Adrenal gland (tissue), 9 donors: ENCODE measurements at regions not wholly inside any gene's neighbourhood (a gene's known extent, or its start where the extent isn't known, plus 50 kb on each side); places are given as distances from the start of the nearest gene placed in this dataset.

Source experiments
- DNase-seq, 7 donors: peaks; one replicate each; pipeline ENCODE4 v3.0.0-alpha.2; 2019 to 2020
- H3K27ac ChIP-seq, 5 donors: fragments of 200-600 bp; sonication (generic) in 4 of 5; 1 replicate in 3 of 5; 2 replicates in 2 of 5; pipeline versions ENCODE4 v1.5.1 to v1.8.0; 2016 to 2020; ENCODE audit warnings: mild to moderate bottlenecking in 1 of 5
- H3K27me3 ChIP-seq: fragments of 200-600 bp; 2 replicates; pipeline ENCODE4 v1.8.0; 2021
- H3K36me3 ChIP-seq, 2 donors: fragments of 200-600 bp; replicated peaks in 1 of 2; 1 replicate in 1 of 2; 2 replicates in 1 of 2; pipeline versions ENCODE4 v1.5.1 to v1.8.0; 2018 to 2022
- H3K4me1 ChIP-seq, 2 donors: fragments of 200-600 bp; replicated peaks in 1 of 2; 1 replicate in 1 of 2; 2 replicates in 1 of 2; pipeline versions ENCODE4 v1.5.1 to v1.8.0; 2018 to 2021
- H3K4me3 ChIP-seq, 4 donors: fragments of 200-600 bp; sonication (generic) in 3 of 4; one replicate each; pipeline ENCODE4 v1.5.1; 2016 to 2018
- H3K9me3 ChIP-seq, 3 donors: fragments of 200-600 bp; sonication (generic) in 1 of 3; replicated peaks in 1 of 3; 1 replicate in 2 of 3; 2 replicates in 1 of 3; pipeline versions ENCODE4 v1.5.1 to v1.8.0; 2016 to 2021
- CTCF ChIP-seq, 6 experiments: fragments of 450-650 bp in 4 of 6; fragments of 200-600 bp in 2 of 6; sonication (generic) in 1 of 6; IDR thresholded peaks; 1 replicate in 5 of 6; 2 replicates in 1 of 6; pipeline versions ENCODE4 v1.5.1 to v1.8.0; 2016 to 2021; ENCODE audit warnings: antibody characterized with exemption in 6 of 6, mild to moderate bottlenecking in 2 of 6, moderate library complexity in 1 of 6
- POLR2A ChIP-seq, 2 donors: fragments of 450-650 bp; IDR thresholded peaks; one replicate each; pipeline ENCODE4 v1.6.1; 2017; ENCODE audit warnings: antibody characterized with exemption in 2 of 2, mild to moderate bottlenecking in 2 of 2, moderate library complexity in 1 of 2
- WGBS, 4 donors: extraction: QIAGEN DNeasy Blood & Tissue Kit in 2 of 4; methylation state at CpG; one replicate each; pipeline versions ENCODE4 v1.1.5 to v1.1.7; 2013 to 2017; 5-methylcytosine and 5-hydroxymethylcytosine counted together
- intact Hi-C, 2 donors: fragments of 100-400 bp; cut with DNase I; formaldehyde crosslinking; loops; one replicate each; pipeline versions ENCODE4 v1.14.1 to v1.15.0; 2022 to 2023
- donor health status: healthy with polysubstance abuse.
- donor health status: Bipolar disorder and iron deficiency.
- donor health status: DM: yes; HTN: yes; CAD: no.
- donor health status: DM: no; HTN: no; CAD: no.
- donor health status: DM: no; HTN: no; CAD: no.

- H3K9me3 ChIP-seq = no peaks in the 10 kb centered on the region
- H3K36me3 ChIP-seq = no peaks in the 10 kb centered on the region
- no peak overlapping the region for H3K4me3 ChIP-seq
- no peaks in the 10 kb centered on the region for H3K27me3 ChIP-seq
- no peak overlapping the region for H3K27ac ChIP-seq
- WGBS, 4 donors = 83 to 90% (median 89%) methylated on average over 7 of the region's 7 CpGs
- no peaks in the 10 kb centered on the region for H3K4me1 ChIP-seq
- TF ChIP-seq POLR2A (IDR thresholded peaks at IDR 0.05) (no peak), CTCF (IDR thresholded peaks at IDR 0.05) (no peak)
- no peak for DNase-seq
- intact Hi-C loops = no loop called here
Measured at GRCh38 chr13:28555096-28555495, 60.2 kb upstream of the FLT1 start.

DNA sequence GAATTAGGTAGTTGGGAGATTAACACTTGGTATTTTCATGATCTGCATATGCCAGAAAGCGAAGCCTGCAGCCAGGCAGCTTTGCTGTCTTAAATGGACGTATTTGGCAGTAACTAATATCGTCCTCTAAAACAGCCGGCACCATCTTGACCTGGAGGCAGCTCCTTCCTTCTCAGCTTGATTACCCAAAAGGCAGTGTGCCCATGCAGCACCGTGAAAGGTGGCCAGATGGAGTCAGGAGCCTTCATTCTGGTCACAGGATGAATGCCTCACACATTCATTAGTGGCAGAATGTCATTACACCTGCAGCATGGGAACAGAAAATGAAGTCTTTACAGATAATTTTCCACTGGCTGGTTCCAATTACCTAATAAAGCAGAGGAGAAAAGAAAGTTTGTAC lies 59.0 kb upstream of the FLT1 start:
- TF ChIP-seq POLR2A (IDR thresholded peaks at IDR 0.05) (no peak), CTCF (IDR thresholded peaks at IDR 0.05) (no peak)
- intact Hi-C loops = no loop called here
- Histone ChIP-seq H3K27ac (no peak overlapping the region), H3K4me3 (no peak overlapping the region), H3K4me1 (no peaks in the 10 kb centered on the region), H3K27me3 (no peaks in the 10 kb centered on the region), H3K36me3 (no peaks in the 10 kb centered on the region), H3K9me3 (no peaks in the 10 kb centered on the region)
- 76 to 82% (median 80%) methylated on average over 5 of the region's 5 CpGs for WGBS, 4 donors
- no peak for DNase-seq

DNA sequence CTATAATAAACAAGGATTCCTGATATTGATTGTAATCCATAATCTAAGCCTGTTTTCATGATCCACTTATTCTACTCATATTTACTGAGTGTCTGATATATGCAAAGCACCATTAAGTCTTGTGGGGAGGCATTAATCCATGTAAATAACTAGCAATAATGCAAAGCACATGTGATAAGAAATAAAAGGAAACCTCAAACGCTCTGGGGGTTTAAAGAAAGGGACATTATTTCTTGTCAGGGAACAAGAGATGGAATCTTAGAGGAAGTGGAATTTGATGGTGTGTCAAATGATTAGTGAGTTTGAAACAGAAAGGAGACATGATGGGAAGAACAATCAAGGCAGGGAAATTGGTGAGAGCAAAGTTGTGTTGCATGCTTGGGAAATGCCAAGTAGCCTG lies 57.4 kb upstream of the FLT1 start:
- WGBS, 4 donors = 42 to 51% (median 47%) methylated on average over 1 of the region's 1 CpG
- no peaks in the 10 kb centered on the region for H3K27me3 ChIP-seq
- no peak overlapping the region for H3K27ac ChIP-seq
- no peaks in the 10 kb centered on the region for H3K9me3 ChIP-seq
- no peak for DNase-seq
- no peak overlapping the region for H3K4me3 ChIP-seq
- no peaks in the 10 kb centered on the region for H3K36me3 ChIP-seq
- intact Hi-C loops = no loop called here
- TF ChIP-seq CTCF (IDR thresholded peaks at IDR 0.05) = no peak
- TF ChIP-seq POLR2A (IDR thresholded peaks at IDR 0.05) = no peak
- H3K4me1 ChIP-seq = no peaks in the 10 kb centered on the region

DNA sequence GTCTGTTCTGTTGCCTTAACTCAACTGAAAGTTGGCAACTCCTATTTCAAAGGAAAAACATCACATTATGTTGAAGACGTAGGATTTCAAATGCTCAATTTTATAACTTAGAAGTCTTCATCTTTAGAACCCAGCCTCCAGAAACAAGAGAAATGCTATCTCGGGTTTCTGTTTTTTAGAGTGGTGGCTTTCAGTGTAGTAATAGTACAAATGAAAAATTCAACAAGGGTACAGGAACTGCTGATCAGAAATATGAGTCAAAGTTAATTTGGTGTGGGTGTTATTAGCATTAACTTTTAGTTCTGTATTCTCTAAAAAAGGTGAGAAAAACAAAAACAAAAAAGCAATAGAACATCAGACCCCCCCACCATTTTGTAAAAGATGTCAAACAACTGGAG lies 56.6 kb upstream of the FLT1 start:
- H3K9me3 ChIP-seq = no peaks in the 10 kb centered on the region
- H3K4me1 ChIP-seq = no peaks in the 10 kb centered on the region
- no peak for TF ChIP-seq CTCF (IDR thresholded peaks at IDR 0.05)
- no peak for TF ChIP-seq POLR2A (IDR thresholded peaks at IDR 0.05)
- no peak overlapping the region for H3K27ac ChIP-seq
- no peaks in the 10 kb centered on the region for H3K36me3 ChIP-seq
- H3K27me3 ChIP-seq = no peaks in the 10 kb centered on the region
- intact Hi-C loops = no loop called here
- DNase-seq = no peak
- WGBS, 4 donors = 78 to 82% (median 79%) methylated on average over 2 of the region's 2 CpGs
- H3K4me3 ChIP-seq = no peak overlapping the region
